ENCODE measurements at regions not wholly inside any gene's neighbourhood (a gene's known extent, or its start where the extent isn't known, plus 50 kb on each side); places are given as distances from the start of the nearest gene placed in this dataset.

DNA sequence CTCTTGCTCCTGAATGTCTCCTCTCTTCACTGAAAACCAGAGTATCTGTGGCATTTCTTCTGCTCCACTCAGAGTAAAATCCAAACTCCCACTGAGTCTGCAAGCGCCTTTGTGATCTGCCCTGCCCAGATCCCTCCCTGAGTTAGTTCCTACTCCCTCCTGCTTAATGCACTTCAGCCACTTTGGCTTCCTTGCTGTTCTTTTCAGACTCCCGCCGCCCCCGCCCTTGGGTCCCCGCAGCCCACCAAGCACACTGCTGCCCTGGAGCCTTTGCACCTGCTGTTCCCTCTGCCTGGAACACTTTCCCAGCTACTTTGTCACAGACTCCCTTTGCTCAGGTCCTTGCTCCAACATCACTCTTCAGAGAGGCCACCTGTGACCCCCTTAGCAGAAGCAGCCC lies 127.2 kb upstream of the SLC25A48 start:
- DNase-seq (ENCODE audit: low read depth, low spot score) = no peak
- H3K27ac ChIP-seq (ENCODE audit: control insufficient read depth, insufficient read depth) = no peak overlapping the region
- H3K4me2 ChIP-seq (ENCODE audit: control insufficient read depth, insufficient read depth) = no peak overlapping the region
- H3K4me3 ChIP-seq = no peak overlapping the region
- no peak for TF ChIP-seq NR2C1 (IDR thresholded peaks at IDR 0.05)
- no peak for TF ChIP-seq BMI1 (IDR thresholded peaks at IDR 0.05; ENCODE audit: borderline replicate concordance)
- no peak for TF ChIP-seq IRF4 (IDR thresholded peaks at IDR 0.05; ENCODE audit: low read depth, low read length)
- no peak for TF ChIP-seq ZNF622 (IDR thresholded peaks at IDR 0.05)
- TF ChIP-seq NR2C2 (IDR thresholded peaks at IDR 0.05; ENCODE audit: borderline replicate concordance, control insufficient read depth, insufficient read length, low read depth) = no peak
- no peaks in the 10 kb centered on the region for H3K4me1 ChIP-seq (ENCODE audit: control insufficient read depth, insufficient read depth, low read length)
- FAIRE-seq = no peak
- in situ Hi-C loops (cut with MboI) (no loop called here), intact Hi-C loops (cut with micrococcal nuclease; ENCODE audit: unreplicated experiment) (no loop called here)
- ChIA-PET CTCF (no interaction called here), POLR2A (no interaction called here), RAD21 (ENCODE audit: unreplicated experiment) (no interaction called here), SMC1A (ENCODE audit: uncharacterized antibody, unreplicated experiment) (no interaction called here)
- no peak for ATAC-seq
- 53% methylated on average over 5 of the region's 5 CpGs for WGBS (ENCODE audit: insufficient coverage, insufficient replicate concordance, low lambda C conversion rate, missing lambda C conversion rate)
- no peaks in the 10 kb centered on the region for H4K20me1 ChIP-seq (ENCODE audit: control insufficient read depth, insufficient read depth)
- BruUV-seq (replicated peaks) = no TSS peak
- H3K9me3 ChIP-seq (replicated peaks; ENCODE audit: control insufficient read depth, insufficient read depth, low read length) = no peaks in the 10 kb centered on the region
- H3K27me3 ChIP-seq (replicated peaks in 1 of 2; ENCODE audit: control insufficient read depth in 2 of 2, insufficient read depth in 2 of 2, low read length in 1 of 2) = peaks cover 3% of the 10 kb centered on the region in 2 experiments; a peak in 2 of 4 replicates
- no peaks in the 10 kb centered on the region for H3K79me2 ChIP-seq (ENCODE audit: control insufficient read depth, insufficient read depth, low read length)
- no peaks in the 10 kb centered on the region for H3K36me3 ChIP-seq (ENCODE audit: control insufficient read depth in 2 of 2, insufficient read depth in 2 of 2, low read length in 1 of 2)
- H3K9ac ChIP-seq (ENCODE audit: control insufficient read depth, insufficient read depth, low read length) = no peak overlapping the region
- no peak overlapping the region for H2AFZ ChIP-seq (ENCODE audit: control insufficient read depth, low read depth, low read length)

GRCh38 chr5:135706893-135707292 lies 127.6 kb upstream of the SLC25A48 start:
- no peak overlapping the region for H3K9ac ChIP-seq (ENCODE audit: control insufficient read depth, insufficient read depth, low read length)
- DNase-seq (ENCODE audit: low read depth, low spot score) = no peak
- no peaks in the 10 kb centered on the region for H3K79me2 ChIP-seq (ENCODE audit: control insufficient read depth, insufficient read depth, low read length)
- no peak overlapping the region for H2AFZ ChIP-seq (ENCODE audit: control insufficient read depth, low read depth, low read length)
- H3K27ac ChIP-seq (ENCODE audit: control insufficient read depth, insufficient read depth) = no peak overlapping the region
- H3K4me1 ChIP-seq (ENCODE audit: control insufficient read depth, insufficient read depth, low read length) = no peaks in the 10 kb centered on the region
- no peaks in the 10 kb centered on the region for H3K36me3 ChIP-seq (ENCODE audit: control insufficient read depth in 2 of 2, insufficient read depth in 2 of 2, low read length in 1 of 2)
- CTCF ChIA-PET = interaction anchor here (0.6 kb wide), 1 partner anchor 810 kb away, joined by 4 read pairs; no protein-coding TSS in a partner anchor
- no peak overlapping the region for H3K4me3 ChIP-seq
- TF ChIP-seq EGR1 (IDR thresholded peaks at IDR 0.05; ENCODE audit: borderline replicate concordance in 1 of 2, low read depth in 2 of 2, low read length in 2 of 2) (no peak), EED (IDR thresholded peaks at IDR 0.05; ENCODE audit: low read depth) (no peak)
- TF ChIP-seq, protein P1, sequence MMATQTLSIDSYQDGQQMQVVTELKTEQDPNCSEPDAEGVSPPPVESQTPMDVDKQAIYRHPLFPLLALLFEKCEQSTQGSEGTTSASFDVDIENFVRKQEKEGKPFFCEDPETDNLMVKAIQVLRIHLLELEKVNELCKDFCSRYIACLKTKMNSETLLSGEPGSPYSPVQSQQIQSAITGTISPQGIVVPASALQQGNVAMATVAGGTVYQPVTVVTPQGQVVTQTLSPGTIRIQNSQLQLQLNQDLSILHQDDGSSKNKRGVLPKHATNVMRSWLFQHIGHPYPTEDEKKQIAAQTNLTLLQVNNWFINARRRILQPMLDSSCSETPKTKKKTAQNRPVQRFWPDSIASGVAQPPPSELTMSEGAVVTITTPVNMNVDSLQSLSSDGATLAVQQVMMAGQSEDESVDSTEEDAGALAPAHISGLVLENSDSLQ (IDR thresholded peaks at IDR 0.05) = no peak
- no peaks in the 10 kb centered on the region for H3K9me3 ChIP-seq (replicated peaks; ENCODE audit: control insufficient read depth, insufficient read depth, low read length)
- RAD21 ChIA-PET (ENCODE audit: unreplicated experiment) = no interaction called here
- FAIRE-seq = no peak
- no peak overlapping the region for H3K4me2 ChIP-seq (ENCODE audit: control insufficient read depth, insufficient read depth)
- POLR2A ChIA-PET = no interaction called here
- SMC1A ChIA-PET (ENCODE audit: uncharacterized antibody, unreplicated experiment) = no interaction called here
- no peak for ATAC-seq
- intact Hi-C loops (cut with micrococcal nuclease; ENCODE audit: unreplicated experiment) (no loop called here), in situ Hi-C loops (cut with MboI) (no loop called here)
- no peaks in the 10 kb centered on the region for H4K20me1 ChIP-seq (ENCODE audit: control insufficient read depth, insufficient read depth)
- no TSS peak for BruUV-seq (replicated peaks)
- 1% methylated on average over 4 of the region's 4 CpGs for WGBS (ENCODE audit: insufficient coverage, insufficient replicate concordance, low lambda C conversion rate, missing lambda C conversion rate)
- H3K27me3 ChIP-seq (replicated peaks in 1 of 2; ENCODE audit: control insufficient read depth in 2 of 2, insufficient read depth in 2 of 2, low read length in 1 of 2) = peaks cover 3% of the 10 kb centered on the region in 2 experiments; a peak in 2 of 4 replicates

All from GM12878 (cell line).